ENCODE measurements at regions not wholly inside any gene's neighbourhood (a gene's known extent, or its start where the extent isn't known, plus 50 kb on each side); places are given as distances from the start of the nearest gene placed in this dataset.

DNA sequence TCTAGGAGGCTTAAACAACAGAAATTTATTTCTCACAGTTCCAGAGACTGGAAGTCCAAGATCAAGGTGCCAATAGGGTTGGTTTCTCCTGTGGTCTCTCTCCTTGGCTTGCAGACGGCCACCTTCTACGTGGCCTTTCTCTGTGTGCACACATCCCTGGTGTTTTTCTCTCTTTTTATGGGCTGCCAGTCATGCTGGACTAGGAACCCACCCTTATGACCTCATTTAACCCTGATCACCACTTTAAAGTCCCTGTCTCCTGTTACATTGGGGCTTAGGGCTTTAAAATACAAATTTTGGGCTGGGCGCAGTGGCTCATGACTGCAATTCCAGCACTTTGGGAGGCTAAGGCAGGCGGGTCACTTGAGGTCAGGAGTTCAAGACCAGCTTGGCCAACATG is 157.1 kb downstream of the TLE1 start:
- no peak for DNase-seq

DNA sequence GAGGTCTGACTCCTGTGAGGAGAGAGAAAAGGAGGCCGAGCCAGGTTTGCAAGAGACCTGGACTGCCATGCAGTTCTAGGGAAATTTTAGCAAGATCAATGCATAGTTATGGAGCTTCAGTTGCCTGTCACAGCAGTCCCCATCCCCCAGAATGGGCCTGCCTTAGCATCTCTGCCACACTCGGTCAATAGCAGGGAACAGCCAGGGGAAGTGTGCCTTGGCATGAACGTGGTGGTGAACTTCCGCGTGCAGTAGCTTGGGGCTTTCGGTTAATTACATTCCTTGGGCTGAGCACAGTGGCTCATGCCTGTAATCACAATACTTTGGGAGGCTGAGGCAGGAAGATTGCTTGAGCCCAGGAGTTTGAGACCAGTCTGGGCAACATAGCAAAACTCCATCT is 157.8 kb downstream of the TLE1 start:
- DNase-seq, result no peak

DNA sequence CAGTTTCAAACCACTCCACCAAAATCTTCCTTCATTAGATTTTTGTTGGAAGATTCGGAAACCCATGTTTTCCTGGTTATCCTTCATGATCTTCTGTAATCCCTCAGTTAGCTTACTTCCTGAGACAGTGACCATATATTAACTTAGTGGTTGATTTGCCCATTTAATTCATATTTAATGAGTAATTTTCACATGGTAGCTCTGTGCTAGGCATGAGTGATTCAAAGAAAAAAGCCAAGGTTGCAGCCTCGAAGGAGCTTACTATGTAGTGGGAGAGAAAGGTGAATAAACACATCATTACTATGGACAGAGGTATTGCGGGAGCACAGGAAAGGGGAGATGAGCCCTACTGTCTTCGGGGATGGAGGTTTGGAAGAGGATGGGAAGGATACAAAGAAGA is 158.5 kb downstream of the TLE1 start:
- DNase-seq, result no peak

- no peak for DNase-seq
These were observed 159.0 kb downstream of the TLE1 start for GRCh38 chr9:81530310-81530810.

DNA sequence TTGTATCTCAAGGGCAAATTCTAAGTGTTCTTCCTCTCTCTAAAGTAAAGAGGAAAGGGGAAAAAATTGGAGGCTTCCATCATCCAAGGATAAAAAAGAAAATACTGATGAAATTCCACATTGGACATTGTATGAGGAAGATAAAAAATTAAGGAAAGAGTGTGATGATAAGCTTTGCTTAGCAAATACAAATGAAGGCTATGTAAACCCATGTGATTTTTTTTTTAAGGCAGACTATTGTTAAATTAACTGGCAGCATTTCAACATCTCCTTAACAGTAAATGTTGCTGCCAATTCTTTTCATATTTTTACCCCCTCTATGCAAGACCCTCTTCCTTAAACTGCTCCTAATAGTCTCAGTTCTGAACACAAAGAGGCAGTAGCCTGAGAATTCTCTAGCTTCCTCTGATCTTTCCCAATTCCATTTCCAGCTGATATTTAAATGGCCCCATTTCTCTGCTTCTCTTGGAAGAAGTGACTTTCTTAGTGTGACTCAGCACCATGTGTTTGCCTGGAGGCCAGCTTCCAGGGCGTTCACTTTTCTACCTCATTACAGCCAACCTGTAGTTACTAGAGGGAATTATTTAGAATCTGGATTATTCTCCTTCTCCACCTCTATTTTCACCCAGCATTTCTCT is 159.7 kb downstream of the TLE1 start:
- DNase-seq, result no peak

GRCh38 chr9:81526587-81526986 is 162.8 kb downstream of the TLE1 start:
- DNase-seq, result no peak

GRCh38 chr9:81522716-81523551 is 166.4 kb downstream of the TLE1 start:
- no peak for DNase-seq

GRCh38 chr9:81521892-81522291 is 167.5 kb downstream of the TLE1 start:
- DNase-seq, result no peak

GRCh38 chr9:81519816-81520495 is 169.4 kb downstream of the TLE1 start:
- no peak for DNase-seq

- no peak for DNase-seq
These were observed 171.4 kb downstream of the TLE1 start for GRCh38 chr9:81517954-81518353.

- no peak for DNase-seq
These were observed 176.3 kb downstream of the TLE1 start for GRCh38 chr9:81513059-81513458.

- no peak for DNase-seq
These were observed 176.7 kb downstream of the TLE1 start for GRCh38 chr9:81512641-81513040.

GRCh38 chr9:81508476-81508875 is 180.9 kb downstream of the TLE1 start:
- DNase-seq, result no peak

DNA sequence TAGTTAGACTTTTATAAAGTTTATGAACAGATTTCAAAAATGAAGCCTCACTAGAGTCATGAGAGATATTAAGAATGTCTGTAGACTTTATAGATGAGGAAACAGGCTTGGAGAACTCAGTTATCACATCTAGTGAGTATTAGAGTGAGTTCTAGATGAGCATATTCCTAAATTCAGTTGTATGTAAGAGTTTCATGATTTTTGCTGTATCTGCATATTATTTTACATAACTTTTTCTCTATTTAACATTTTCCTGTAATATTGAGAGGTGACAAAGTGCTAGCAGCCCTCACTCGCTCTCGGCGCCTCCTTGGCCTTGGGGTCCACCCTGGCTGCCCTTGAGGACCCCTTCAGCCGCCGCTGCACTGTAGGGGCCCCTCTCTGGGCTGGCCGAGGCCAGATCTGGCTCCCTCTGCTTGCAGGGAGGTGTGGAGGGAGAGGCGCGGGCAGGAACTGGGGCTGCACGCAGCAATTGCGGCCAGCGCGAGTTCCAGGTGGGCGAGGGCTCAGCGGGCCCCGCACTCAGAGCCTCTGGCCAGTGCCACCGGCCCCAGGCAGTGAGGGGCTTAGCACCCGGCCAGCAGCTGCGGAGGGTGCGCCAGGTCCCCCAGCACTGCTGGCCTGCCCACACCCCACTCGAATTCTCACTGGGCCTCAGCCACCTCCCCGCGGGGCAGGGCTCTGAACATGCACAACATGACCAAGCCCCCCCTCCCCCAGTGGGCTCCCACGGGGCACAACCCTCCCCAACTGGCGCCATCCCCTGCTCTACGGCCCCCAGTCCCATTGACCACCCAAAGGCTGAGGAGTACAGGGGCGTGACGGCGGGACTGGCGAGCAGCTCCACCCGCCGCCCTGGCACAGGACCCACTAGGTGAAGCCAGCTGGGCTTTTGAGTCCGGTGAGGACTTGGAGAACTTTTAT is 182.1 kb downstream of the TLE1 start:
- no peak for DNase-seq

DNA sequence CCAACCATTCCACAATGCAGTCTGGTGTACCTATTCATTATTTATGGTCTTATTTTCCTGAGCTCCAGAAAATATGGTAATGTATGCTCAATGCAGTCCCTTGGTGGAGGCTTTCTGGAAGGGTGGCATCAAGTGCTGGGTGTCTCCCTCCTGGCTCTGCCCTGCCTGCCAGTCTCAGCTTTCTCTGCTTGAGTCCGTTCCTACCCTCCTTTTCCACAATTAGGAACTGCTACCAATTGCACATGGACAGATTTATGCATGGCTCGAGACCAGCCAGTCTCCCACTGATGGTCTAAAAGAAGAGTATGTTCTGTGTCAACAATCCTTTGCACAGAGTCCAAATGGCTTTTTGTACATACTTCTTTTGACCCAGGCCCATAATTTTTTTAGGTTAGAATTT is 189.8 kb downstream of the TLE1 start:
- DNase-seq, result no peak

GRCh38 chr9:81499021-81499454 is 190.3 kb downstream of the TLE1 start:
- DNase-seq, result no peak

DNA sequence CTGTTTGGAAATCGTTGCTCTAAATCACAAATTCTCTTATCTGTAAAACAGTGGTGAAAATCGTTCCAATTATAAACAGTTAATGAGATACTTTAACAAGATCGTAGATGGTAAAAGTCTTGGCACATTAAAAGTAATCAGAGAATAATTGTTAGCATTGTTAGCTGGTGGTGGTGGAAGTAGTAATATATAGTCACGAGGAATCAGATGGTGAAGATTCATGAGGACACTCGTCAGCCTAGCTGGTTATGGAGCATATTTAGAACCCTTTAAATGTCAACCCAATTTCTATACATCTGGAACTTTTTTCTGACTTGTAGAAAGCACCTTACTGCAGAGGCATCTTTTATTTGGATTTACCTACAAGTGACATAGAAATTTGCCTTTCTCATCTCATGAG is 190.8 kb downstream of the TLE1 start:
- DNase-seq, result no peak

GRCh38 chr9:81497091-81497490 is 192.3 kb downstream of the TLE1 start:
- no peak for DNase-seq

DNA sequence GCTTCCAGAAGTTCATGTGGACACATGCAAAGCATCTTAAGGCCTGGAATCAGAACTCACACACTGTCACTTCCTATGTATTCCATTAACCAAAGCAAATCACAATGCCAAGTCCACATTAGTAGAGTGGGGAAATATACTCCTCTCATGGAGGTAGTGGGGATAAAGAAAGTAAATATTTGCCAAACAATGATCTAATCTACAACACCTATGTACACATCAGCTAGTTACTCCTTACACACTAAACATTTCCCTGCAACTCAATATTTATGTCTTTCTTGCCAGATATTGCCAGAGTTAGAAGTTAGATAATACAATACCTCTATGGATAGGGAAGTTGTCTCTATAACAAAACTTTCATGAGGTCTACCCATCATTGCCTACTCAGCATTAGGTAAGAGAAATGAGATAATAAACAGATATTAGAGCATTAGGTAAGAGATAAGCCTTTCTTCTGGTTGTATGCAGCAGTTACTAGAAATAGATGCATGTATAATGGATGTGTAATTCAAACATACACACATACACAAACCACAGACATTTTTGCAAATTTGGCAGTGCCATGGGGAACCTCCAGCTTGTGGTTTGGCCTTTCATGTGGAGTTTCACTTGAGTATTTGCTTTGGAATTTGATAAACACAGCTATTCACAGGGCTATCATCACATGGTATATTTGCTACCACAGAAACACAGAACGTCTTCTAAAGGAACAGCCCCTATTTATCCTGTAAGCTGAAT is 196.5 kb downstream of the TLE1 start:
- DNase-seq, result no peak

- no peak for DNase-seq
These were observed 198.6 kb downstream of the TLE1 start for GRCh38 chr9:81490605-81491331.

GRCh38 chr9:81489046-81489445 is 200.3 kb downstream of the TLE1 start:
- DNase-seq, result no peak

Measured in NCI-H2227 treated with DMSO at 0.1 percent for 48 hours (cell line).